HG03025 (cell line): ENCODE measurements at regions not wholly inside any gene's neighbourhood (a gene's known extent, or its start where the extent isn't known, plus 50 kb on each side); places are given as distances from the start of the nearest gene placed in this dataset.

Experiments
- ATAC-seq: cut with Tn5 transposase; IDR thresholded peaks from one replicate; pipeline ENCODE4 v1.9.1; 2021; ENCODE audit warnings: mild to moderate bottlenecking, moderate library complexity; ENCODE audit not compliant: unreplicated experiment, low FRiP score

- no peak for ATAC-seq
Observed at GRCh38 chr6:148652205-148652604, 94.6 kb upstream of the UST start.

- no peak for ATAC-seq
Observed at GRCh38 chr6:148653138-148653776, 93.6 kb upstream of the UST start.

- ATAC-seq, result no peak
Observed at GRCh38 chr6:148657048-148657447, 89.8 kb upstream of the UST start.

DNA sequence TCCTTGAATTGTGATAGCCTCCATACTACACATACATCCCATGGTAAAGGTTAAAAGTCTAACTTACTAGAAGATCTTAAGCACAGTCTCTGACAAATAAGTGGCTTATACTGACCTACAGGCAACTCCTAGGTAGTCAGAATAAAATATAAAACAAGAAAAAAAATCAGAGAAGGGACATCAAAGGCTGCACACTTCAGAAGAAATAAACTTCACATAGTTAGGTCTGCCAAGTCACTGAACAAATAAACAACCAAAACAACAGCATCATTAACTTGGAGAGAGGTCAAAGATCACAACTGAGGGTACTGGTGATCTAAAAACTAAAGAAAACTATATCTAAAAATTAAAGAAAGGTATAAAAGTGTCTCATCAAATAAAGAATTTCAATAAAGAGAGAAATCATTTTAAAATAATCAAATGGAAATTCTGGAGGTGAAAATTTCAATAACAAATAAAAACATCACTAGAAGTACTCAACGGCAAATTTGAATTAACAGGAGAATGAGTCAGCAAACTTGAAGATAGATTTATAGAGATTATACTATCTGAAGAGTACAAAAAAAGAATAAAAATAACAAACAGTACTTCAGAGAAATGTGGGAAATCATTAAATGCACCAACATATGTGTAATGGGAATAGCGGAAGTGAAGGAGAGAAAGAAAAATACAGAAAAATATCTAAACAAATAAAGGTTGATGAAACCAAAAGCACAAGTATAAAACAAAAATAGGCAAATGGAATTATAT is 88.0 kb upstream of the UST start:
- no peak for ATAC-seq

DNA sequence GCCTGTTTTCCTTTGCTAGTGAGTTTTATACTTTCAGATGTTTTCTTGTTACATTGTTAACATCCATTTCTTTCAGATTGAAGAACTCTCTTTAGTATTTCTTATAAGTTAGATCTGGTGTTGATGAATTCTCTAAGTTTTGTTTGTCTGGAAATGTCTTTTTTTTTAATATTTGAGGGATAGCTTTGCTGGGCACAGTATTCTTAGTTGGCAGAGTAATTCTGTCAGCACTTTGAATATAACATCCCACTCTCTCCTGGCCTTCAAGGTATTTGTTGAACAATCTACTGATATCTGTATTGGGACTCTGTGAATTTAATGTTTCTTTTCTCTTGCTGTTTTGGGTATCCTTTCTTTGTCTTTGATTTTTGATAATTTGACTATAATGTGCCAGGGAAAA is 79.4 kb upstream of the UST start:
- no peak for ATAC-seq

GRCh38 chr6:148671085-148671484 is 75.7 kb upstream of the UST start:
- no peak for ATAC-seq

DNA sequence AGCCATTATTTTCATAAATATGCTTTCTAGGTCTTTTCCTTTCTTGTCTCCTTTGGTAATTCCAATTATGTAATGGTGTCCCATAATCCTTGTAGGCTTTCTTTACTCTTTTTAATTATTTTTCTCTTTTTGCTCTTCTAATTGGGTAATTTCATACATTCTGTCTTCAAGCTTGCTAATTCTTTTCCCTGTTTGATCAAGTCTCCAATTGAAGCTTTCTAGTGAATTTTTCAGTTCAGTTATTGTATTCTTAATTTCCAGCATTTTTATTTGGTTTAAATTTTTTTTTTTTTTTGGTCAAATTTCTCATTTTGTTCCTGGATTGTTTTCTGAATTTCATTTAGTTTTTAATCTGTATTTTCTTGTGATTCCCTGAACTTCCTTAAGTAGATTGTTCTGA is 74.9 kb upstream of the UST start:
- ATAC-seq, result no peak

DNA sequence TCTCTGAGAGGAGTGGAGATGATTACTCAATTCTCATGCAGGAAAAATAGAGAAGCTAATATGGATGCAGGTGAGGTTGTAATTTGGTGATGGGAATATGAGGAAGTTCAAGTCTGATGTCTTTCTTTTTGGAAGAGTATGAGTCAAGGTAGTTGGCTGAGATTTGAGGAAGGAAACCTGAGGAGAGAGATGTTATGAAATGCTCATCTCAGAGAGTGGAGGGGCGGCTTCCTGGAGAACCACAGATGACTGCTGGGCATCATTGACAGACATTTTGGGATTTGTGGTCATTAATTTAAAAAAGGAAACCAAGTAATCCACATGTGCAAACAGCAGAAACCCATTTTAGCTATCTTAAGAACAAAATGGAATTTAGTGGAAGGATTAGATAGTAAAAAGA is 72.5 kb upstream of the UST start:
- ATAC-seq, result no peak

- peak; percentile 94 for ATAC-seq
Observed at GRCh38 chr6:148677594-148678476, 69.0 kb upstream of the UST start.

- no peak for ATAC-seq
Observed at GRCh38 chr6:148678682-148679081, 68.1 kb upstream of the UST start.

DNA sequence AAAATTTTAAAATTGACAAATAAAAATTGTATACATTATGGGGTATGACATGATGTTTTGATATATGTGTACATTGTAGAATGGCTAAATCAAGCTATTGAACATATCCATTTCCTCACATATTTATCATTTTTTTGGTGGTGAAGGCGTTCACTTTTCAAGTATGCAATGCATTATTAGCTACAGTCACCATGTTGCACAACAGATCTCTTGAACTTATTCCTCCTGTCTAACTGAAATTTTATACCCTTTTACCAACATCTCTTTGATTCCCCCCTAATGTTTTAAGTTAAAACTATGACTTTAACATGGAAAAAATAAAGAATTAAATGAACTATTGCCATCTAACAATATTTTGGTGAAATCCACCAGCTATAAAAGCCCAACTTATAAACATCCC is 65.2 kb upstream of the UST start:
- ATAC-seq, result no peak

GRCh38 chr6:148682252-148682651 is 64.6 kb upstream of the UST start:
- ATAC-seq, result no peak

- no peak for ATAC-seq
Observed at GRCh38 chr6:148682990-148683389, 63.8 kb upstream of the UST start.

- ATAC-seq, result no peak
Observed at GRCh38 chr6:148689168-148689567, 57.7 kb upstream of the UST start.

DNA sequence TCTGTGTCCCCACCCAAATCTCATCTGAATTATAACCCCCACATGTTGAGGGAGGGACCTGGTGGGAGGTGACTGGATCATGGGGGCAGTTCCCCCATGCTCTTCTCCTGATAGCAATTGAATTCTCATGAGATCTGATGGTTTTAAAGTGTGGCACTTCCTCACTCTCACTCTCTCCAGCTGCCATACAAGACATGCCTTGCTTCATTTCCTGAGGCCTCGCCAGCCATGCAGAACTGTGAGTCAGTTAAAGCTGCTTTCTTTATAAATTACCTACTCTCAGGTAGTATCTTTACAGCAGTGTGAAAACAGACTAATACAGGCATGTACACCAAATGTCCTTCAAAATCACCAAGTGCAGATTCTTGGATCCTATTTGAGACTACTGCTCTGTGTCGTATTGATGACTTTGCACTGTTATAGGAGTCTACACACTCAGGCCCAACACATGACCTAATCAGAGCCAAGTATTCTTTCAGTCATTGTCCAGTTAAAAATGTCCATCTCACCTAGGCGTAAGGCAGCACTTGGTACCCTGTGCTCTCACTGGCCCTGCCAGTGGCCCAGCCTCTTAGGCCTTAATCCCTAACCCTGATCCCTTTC is 52.8 kb upstream of the UST start:
- ATAC-seq, result peak; percentile 47
